ENCODE measurements at regions not wholly inside any gene's neighbourhood (a gene's known extent, or its start where the extent isn't known, plus 50 kb on each side); places are given as distances from the start of the nearest gene placed in this dataset.
"Not testable (repeated sequence)": the region's sequence is repeated elsewhere in the genome, so short reads cannot be mapped to it uniquely, and the experiment has no call there.

DNA sequence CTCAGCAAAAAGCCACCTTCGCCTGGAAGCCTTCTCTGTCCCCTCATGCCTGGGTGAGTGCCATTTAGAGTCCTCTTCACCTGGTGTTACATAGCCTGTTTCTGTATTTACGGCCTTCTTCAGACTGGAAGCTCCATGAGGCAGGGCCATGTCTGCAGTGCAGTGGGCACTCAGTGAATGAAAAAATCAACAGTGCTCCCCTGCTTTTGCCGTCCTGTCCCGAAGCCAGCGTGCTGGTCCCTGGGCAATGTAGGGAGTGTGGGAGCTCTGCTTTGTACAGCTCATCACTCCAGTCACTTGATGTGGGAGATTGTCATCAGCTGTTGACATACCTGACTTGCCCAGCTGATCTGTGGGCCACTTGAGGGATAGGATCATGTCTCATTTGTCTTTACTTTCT lies 129.0 kb upstream of the TSHZ3 start:
- Histone ChIP-seq H3K36me3 (ENCODE audit: insufficient read depth, low read length) (no peaks in the 10 kb centered on the region), H3K9me3 (ENCODE audit: low read length) (no peaks in the 10 kb centered on the region), H3K4me2 (ENCODE audit: low read length) (no peak overlapping the region), H3K27ac (ENCODE audit: low read depth, low read length, poor library complexity, severe bottlenecking) (no peak overlapping the region), H3K79me2 (ENCODE audit: insufficient read depth, low read depth, low read length) (no peaks in the 10 kb centered on the region), H4K20me1 (ENCODE audit: insufficient read depth, low read length) (no peaks in the 10 kb centered on the region), H2AFZ (ENCODE audit: low read length) (no peak overlapping the region), H3K4me1 (ENCODE audit: insufficient read depth, low read length, poor library complexity, severe bottlenecking) (no peaks in the 10 kb centered on the region), H3K4me3 (ENCODE audit: low read depth, low read length, poor library complexity, severe bottlenecking) (no peak overlapping the region), H3K9me2 (ENCODE audit: insufficient read depth, low read length) (no peaks in the 10 kb centered on the region)
- DNase-seq (ENCODE audit: low spot score) = no peak
- intact Hi-C loops (cut with micrococcal nuclease; ENCODE audit: unreplicated experiment) = no loop called here
- TF ChIP-seq, protein P1, sequence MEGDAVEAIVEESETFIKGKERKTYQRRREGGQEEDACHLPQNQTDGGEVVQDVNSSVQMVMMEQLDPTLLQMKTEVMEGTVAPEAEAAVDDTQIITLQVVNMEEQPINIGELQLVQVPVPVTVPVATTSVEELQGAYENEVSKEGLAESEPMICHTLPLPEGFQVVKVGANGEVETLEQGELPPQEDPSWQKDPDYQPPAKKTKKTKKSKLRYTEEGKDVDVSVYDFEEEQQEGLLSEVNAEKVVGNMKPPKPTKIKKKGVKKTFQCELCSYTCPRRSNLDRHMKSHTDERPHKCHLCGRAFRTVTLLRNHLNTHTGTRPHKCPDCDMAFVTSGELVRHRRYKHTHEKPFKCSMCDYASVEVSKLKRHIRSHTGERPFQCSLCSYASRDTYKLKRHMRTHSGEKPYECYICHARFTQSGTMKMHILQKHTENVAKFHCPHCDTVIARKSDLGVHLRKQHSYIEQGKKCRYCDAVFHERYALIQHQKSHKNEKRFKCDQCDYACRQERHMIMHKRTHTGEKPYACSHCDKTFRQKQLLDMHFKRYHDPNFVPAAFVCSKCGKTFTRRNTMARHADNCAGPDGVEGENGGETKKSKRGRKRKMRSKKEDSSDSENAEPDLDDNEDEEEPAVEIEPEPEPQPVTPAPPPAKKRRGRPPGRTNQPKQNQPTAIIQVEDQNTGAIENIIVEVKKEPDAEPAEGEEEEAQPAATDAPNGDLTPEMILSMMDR (conservative IDR thresholded peaks at IDR 0.05; ENCODE audit: low read length) = no peak
- no peak for TF ChIP-seq EZH2phosphoT487 (IDR thresholded peaks at IDR 0.05; ENCODE audit: borderline replicate concordance, low read depth, low read length)
- BruUV-seq (replicated peaks) = no TSS peak
- POLR2A ChIA-PET = interaction anchor here (0.6 kb wide), 1 partner anchor 581 kb away, joined by 9 read pairs; no protein-coding TSS in a partner anchor
- CTCF ChIA-PET (ENCODE audit: unreplicated experiment) = no interaction called here

DNA sequence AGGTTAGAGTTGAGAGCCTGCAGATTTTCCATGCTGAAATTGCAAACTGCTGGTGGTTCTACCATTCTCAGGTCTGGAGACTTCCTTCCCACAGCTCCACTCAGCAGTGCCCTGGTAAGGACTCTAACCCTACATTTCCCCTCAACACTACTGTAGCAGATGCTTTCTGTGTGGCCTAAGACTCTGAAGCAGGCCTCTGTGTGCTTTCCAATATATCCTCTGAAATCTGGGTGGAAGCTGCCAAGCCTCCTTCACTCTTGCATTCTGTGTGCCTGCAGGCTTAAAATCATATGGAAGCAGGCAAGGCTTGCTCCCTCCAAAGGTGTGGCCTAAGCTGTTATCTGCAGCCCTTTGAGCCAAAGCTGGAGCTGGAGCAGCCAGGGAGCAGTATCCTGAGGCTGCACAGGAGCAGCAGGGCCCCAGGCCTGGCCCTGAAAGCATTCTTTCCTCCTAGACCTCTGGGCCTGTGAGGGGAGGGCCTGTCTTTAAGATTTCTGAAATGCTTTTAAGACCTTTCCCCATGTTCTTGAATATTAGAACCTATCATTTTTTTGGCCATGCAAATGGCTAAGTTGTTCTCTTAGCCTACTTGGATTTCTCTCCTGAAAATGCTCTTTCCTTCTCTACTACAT lies 134.1 kb upstream of the TSHZ3 start:
- Histone ChIP-seq H3K79me2 (ENCODE audit: insufficient read depth, low read depth, low read length) (no peaks in the 10 kb centered on the region), H3K4me3 (ENCODE audit: low read depth, low read length, poor library complexity, severe bottlenecking) (no peak overlapping the region), H4K20me1 (ENCODE audit: insufficient read depth, low read length) (no peaks in the 10 kb centered on the region), H2AFZ (ENCODE audit: low read length) (no peak overlapping the region), H3K36me3 (ENCODE audit: insufficient read depth, low read length) (no peaks in the 10 kb centered on the region), H3K9me3 (ENCODE audit: low read length) (no peaks in the 10 kb centered on the region), H3K4me2 (ENCODE audit: low read length) (no peak overlapping the region), H3K9me2 (ENCODE audit: insufficient read depth, low read length) (no peaks in the 10 kb centered on the region), H3K27ac (ENCODE audit: low read depth, low read length, poor library complexity, severe bottlenecking) (no peak overlapping the region), H3K4me1 (ENCODE audit: insufficient read depth, low read length, poor library complexity, severe bottlenecking) (no peaks in the 10 kb centered on the region)
- BruUV-seq (replicated peaks) = no TSS peak
- TF ChIP-seq, protein P1 (conservative IDR thresholded peaks at IDR 0.05; ENCODE audit: low read length) = no peak
- no peak for TF ChIP-seq EZH2phosphoT487 (IDR thresholded peaks at IDR 0.05; ENCODE audit: borderline replicate concordance, low read depth, low read length)
- no peak for DNase-seq (ENCODE audit: low spot score)
- ChIA-PET CTCF (ENCODE audit: unreplicated experiment) (no interaction called here), POLR2A (no interaction called here)
- intact Hi-C loops (cut with micrococcal nuclease; ENCODE audit: unreplicated experiment) = no loop called here

DNA sequence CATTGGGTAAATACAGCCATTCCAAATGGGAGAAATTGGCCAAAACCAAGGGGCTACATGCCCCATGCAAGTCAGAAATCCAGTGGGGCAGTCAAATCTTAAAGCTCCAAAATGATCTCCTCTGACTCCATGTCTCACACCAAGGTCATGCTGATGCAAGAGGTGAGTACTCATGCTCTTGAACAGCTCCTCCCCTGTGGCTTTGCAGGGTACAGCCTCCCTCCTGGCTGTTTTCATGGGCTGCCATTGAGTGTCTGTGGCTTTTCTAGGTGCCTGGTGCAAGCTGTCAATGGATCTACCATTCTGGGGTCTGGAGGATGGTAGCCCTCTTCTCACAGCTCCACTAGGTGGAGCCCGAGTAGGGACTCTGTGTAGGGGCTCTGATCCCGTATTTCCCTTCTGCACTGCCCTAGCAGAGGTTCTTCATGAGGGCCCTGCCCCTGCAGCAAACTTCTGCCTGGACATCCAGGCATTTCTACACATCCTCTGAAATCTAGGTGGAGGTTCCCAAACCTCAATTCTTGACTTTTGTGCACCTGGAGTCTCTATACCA lies 135.7 kb upstream of the TSHZ3 start:
- H3K9me2 ChIP-seq (ENCODE audit: insufficient read depth, low read length); intact Hi-C loops (cut with micrococcal nuclease; ENCODE audit: unreplicated experiment); H3K36me3 ChIP-seq (ENCODE audit: insufficient read depth, low read length); BruUV-seq (replicated peaks); H3K4me3 ChIP-seq (ENCODE audit: low read depth, low read length, poor library complexity, severe bottlenecking); H3K27ac ChIP-seq (ENCODE audit: low read depth, low read length, poor library complexity, severe bottlenecking); CTCF ChIA-PET (ENCODE audit: unreplicated experiment); POLR2A ChIA-PET; H3K79me2 ChIP-seq (ENCODE audit: insufficient read depth, low read depth, low read length); H2AFZ ChIP-seq (ENCODE audit: low read length); H3K4me2 ChIP-seq (ENCODE audit: low read length); H4K20me1 ChIP-seq (ENCODE audit: insufficient read depth, low read length); H3K9me3 ChIP-seq (ENCODE audit: low read length); H3K4me1 ChIP-seq (ENCODE audit: insufficient read depth, low read length, poor library complexity, severe bottlenecking): not testable (repeated sequence)
- TF ChIP-seq, protein P1 (conservative IDR thresholded peaks at IDR 0.05; ENCODE audit: low read length) = peak; percentile 53
- DNase-seq (ENCODE audit: low spot score) = peak; percentile 1
